ENCODE measurements at regions not wholly inside any gene's neighbourhood (a gene's known extent, or its start where the extent isn't known, plus 50 kb on each side); places are given as distances from the start of the nearest gene placed in this dataset.

- FAIRE-seq (no peak), DNase-seq (ENCODE audit: low read depth, low spot score) (no peak)
- ChIA-PET CTCF (interaction anchor here (0.7 kb wide), 1 partner anchor 163 kb away, joined by 3 read pairs; no protein-coding TSS in a partner anchor), POLR2A (no interaction called here)
- no peak overlapping the region for H2AFZ ChIP-seq (ENCODE audit: low read depth, low read length)
- H3K27ac ChIP-seq (ENCODE audit: insufficient read depth, low read depth, low read length), result no peak overlapping the region
- H3K4me3 ChIP-seq (replicated peaks in 1 of 3; ENCODE audit: insufficient read depth in 1 of 3, low read depth in 1 of 3, low read length in 3 of 3), result no peak overlapping the region
- intact Hi-C loops (cut with micrococcal nuclease), result no loop called here
- dilution Hi-C loops (cut with MboI; ENCODE audit: extremely low pct_ligation_motif_present, low sequenced_read_pairs), result no loop called here
- H3K9ac ChIP-seq (replicated peaks; ENCODE audit: extremely low read depth, insufficient read depth, low read length), result no peak overlapping the region
- no peaks in the 10 kb centered on the region for H3K79me2 ChIP-seq (ENCODE audit: control insufficient read depth, insufficient read depth, low read length)
- H4K20me1 ChIP-seq (replicated peaks; ENCODE audit: control insufficient read depth, extremely low read depth, insufficient read depth, low read length), result no peaks in the 10 kb centered on the region
- H3K9me3 ChIP-seq (replicated peaks; ENCODE audit: control insufficient read depth, insufficient read depth, low read length), result no peaks in the 10 kb centered on the region
- no peak for TF ChIP-seq POLR2A (IDR thresholded peaks at IDR 0.05; ENCODE audit: low read depth, low read length)
- no peak for TF ChIP-seq MAX (IDR thresholded peaks at IDR 0.05; ENCODE audit: insufficient read depth, insufficient read length)
- H3K27me3 ChIP-seq (ENCODE audit: control insufficient read depth in 2 of 2, insufficient read depth in 2 of 2, low read length in 2 of 2), result no peaks in the 10 kb centered on the region
- no peaks in the 10 kb centered on the region for H3K4me1 ChIP-seq (ENCODE audit: control insufficient read depth, extremely low read depth, insufficient read depth, low read length)
- BruUV-seq (replicated peaks), result no TSS peak
- no peaks in the 10 kb centered on the region for H3K9me1 ChIP-seq (replicated peaks; ENCODE audit: control insufficient read depth, extremely low read depth, insufficient read depth, low read length)
- H3K36me3 ChIP-seq (ENCODE audit: control insufficient read depth in 2 of 2, extremely low read depth in 1 of 2, insufficient read depth in 2 of 2, low read length in 2 of 2), result no peaks in the 10 kb centered on the region
- no peak overlapping the region for H3K4me2 ChIP-seq (ENCODE audit: insufficient read depth, low read length)
Observed at GRCh38 chr6:6886886-6887285, 220.9 kb upstream of the RREB1 start.

DNA sequence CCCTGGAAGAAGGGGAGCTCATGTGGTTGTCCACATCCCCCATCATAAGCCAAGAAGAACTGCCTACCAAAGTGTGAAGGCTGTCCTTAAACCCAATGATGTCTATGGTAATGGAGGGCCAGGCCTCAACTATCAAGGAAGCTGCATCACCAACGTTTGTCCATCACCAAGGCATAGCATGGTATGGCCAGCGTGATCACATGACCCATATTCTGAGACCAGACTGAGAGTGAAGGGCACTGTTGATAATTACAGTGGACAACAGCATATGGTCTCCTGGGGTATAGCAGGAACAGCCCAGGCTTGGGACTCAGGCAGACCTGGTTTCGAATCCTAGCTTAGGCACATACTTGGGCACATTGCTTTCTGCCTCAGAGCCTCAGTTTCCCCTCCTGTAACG is 218.2 kb upstream of the RREB1 start:
- TF ChIP-seq MAX (IDR thresholded peaks at IDR 0.05; ENCODE audit: insufficient read depth, insufficient read length), result no peak
- no peak for TF ChIP-seq POLR2A (IDR thresholded peaks at IDR 0.05; ENCODE audit: low read depth, low read length)
- TF ChIP-seq MYC (IDR thresholded peaks at IDR 0.05; ENCODE audit: low read depth, low read length), result no peak
- TF ChIP-seq JUN (IDR thresholded peaks at IDR 0.05; ENCODE audit: borderline replicate concordance, insufficient read depth, insufficient read length, low read depth), result no peak
- no peak for TF ChIP-seq FOS (IDR thresholded peaks at IDR 0.05; ENCODE audit: borderline replicate concordance, insufficient read depth, low read length)
- TF ChIP-seq EZH2 (IDR thresholded peaks at IDR 0.05; ENCODE audit: borderline replicate concordance, low read depth, low read length, severe bottlenecking), result no peak
- TF ChIP-seq POLR2AphosphoS5 (IDR thresholded peaks at IDR 0.05; ENCODE audit: insufficient read depth, low read depth, low read length), result no peak
- TF ChIP-seq GATA2 (IDR thresholded peaks at IDR 0.05; ENCODE audit: insufficient read depth, insufficient read length, low read depth, low read length), result no peak
- TF ChIP-seq, protein P1, sequence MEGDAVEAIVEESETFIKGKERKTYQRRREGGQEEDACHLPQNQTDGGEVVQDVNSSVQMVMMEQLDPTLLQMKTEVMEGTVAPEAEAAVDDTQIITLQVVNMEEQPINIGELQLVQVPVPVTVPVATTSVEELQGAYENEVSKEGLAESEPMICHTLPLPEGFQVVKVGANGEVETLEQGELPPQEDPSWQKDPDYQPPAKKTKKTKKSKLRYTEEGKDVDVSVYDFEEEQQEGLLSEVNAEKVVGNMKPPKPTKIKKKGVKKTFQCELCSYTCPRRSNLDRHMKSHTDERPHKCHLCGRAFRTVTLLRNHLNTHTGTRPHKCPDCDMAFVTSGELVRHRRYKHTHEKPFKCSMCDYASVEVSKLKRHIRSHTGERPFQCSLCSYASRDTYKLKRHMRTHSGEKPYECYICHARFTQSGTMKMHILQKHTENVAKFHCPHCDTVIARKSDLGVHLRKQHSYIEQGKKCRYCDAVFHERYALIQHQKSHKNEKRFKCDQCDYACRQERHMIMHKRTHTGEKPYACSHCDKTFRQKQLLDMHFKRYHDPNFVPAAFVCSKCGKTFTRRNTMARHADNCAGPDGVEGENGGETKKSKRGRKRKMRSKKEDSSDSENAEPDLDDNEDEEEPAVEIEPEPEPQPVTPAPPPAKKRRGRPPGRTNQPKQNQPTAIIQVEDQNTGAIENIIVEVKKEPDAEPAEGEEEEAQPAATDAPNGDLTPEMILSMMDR (IDR thresholded peaks at IDR 0.05; ENCODE audit: extremely low read depth in 1 of 2, insufficient read depth in 1 of 2, low read depth in 1 of 2, low read length in 2 of 2), result no peak
- no peak for FAIRE-seq
- dilution Hi-C loops (cut with MboI; ENCODE audit: extremely low pct_ligation_motif_present, low sequenced_read_pairs) (no loop called here), intact Hi-C loops (cut with micrococcal nuclease) (no loop called here)
- Histone ChIP-seq H2AFZ (ENCODE audit: low read depth, low read length) (no peak overlapping the region), H3K9me3 (replicated peaks; ENCODE audit: control insufficient read depth, insufficient read depth, low read length) (no peaks in the 10 kb centered on the region), H3K9me1 (replicated peaks; ENCODE audit: control insufficient read depth, extremely low read depth, insufficient read depth, low read length) (no peaks in the 10 kb centered on the region), H3K4me1 (ENCODE audit: control insufficient read depth, extremely low read depth, insufficient read depth, low read length) (no peaks in the 10 kb centered on the region), H4K20me1 (replicated peaks; ENCODE audit: control insufficient read depth, extremely low read depth, insufficient read depth, low read length) (no peaks in the 10 kb centered on the region), H3K27ac (ENCODE audit: insufficient read depth, low read depth, low read length) (no peak overlapping the region), H3K4me2 (ENCODE audit: insufficient read depth, low read length) (no peak overlapping the region), H3K36me3 (ENCODE audit: control insufficient read depth in 2 of 2, extremely low read depth in 1 of 2, insufficient read depth in 2 of 2, low read length in 2 of 2) (no peaks in the 10 kb centered on the region), H3K4me3 (replicated peaks in 1 of 3; ENCODE audit: insufficient read depth in 1 of 3, low read depth in 1 of 3, low read length in 3 of 3) (no peak overlapping the region), H3K27me3 (ENCODE audit: control insufficient read depth in 2 of 2, insufficient read depth in 2 of 2, low read length in 2 of 2) (no peaks in the 10 kb centered on the region), H3K9ac (replicated peaks; ENCODE audit: extremely low read depth, insufficient read depth, low read length) (no peak overlapping the region), H3K79me2 (ENCODE audit: control insufficient read depth, insufficient read depth, low read length) (no peaks in the 10 kb centered on the region)
- CTCF ChIA-PET, result no interaction called here
- POLR2A ChIA-PET, result no interaction called here
- no peak for DNase-seq (ENCODE audit: low read depth, low spot score)
- BruUV-seq (replicated peaks), result no TSS peak
